ENCODE measurements at regions not wholly inside any gene's neighbourhood (a gene's known extent, or its start where the extent isn't known, plus 50 kb on each side); places are given as distances from the start of the nearest gene placed in this dataset.

- TF ChIP-seq CTCF (conservative IDR thresholded peaks at IDR 0.05; ENCODE audit: low read depth in 2 of 2) (no peak), ZNF462 (CRISPR knock-in tag; IDR thresholded peaks at IDR 0.05) (no peak), EZH2 (IDR thresholded peaks at IDR 0.05; ENCODE audit: low read depth, unreplicated experiment) (no peak)
Measured at GRCh38 chr20:41897708-41898107, 279.5 kb upstream of the CHD6 start (continued).

GRCh38 chr20:41895241-41896032 lies 277.3 kb upstream of the CHD6 start:
- Mint-ChIP-seq H3K36me3 (ENCODE audit: low read depth) (peaks cover 6% of the 10 kb centered on the region), H3K4me1 (peaks cover 2% of the 10 kb centered on the region; the same call in 2 of the 3 replicates), H3K27ac (no peak overlapping the region), H3K4me3 (no peak overlapping the region), H3K27me3 (ENCODE audit: insufficient read depth, low read depth, poor library complexity) (peaks cover 6% of the 10 kb centered on the region), H3K9me3 (peaks cover 95% of the 10 kb centered on the region)
- no peaks in the 10 kb centered on the region for H3K9me2 ChIP-seq (ENCODE audit: insufficient read depth)
- no peak overlapping the region for H3K27ac ChIP-seq (ENCODE audit: low read depth)
- H2AFZ ChIP-seq, result no peak overlapping the region
- H3K36me3 ChIP-seq (ENCODE audit: insufficient read depth), result 0 out of 2 replicates have a peak, but pooled peaks cover 2% of the 10 kb centered on the region
- ATAC-seq, result no peak
- H3K79me2 ChIP-seq (replicated peaks; ENCODE audit: insufficient read depth), result no peaks in the 10 kb centered on the region
- no peaks in the 10 kb centered on the region for H3K4me1 ChIP-seq (ENCODE audit: insufficient read depth)
- DNase-seq (ENCODE audit: low spot score), result no peak
- TF ChIP-seq EZH2 (IDR thresholded peaks at IDR 0.05; ENCODE audit: low read depth, unreplicated experiment) (no peak), ZNF331 (CRISPR knock-in tag; IDR thresholded peaks at IDR 0.05; ENCODE audit: low read depth) (no peak)
- H3K4me3 ChIP-seq, result no peak overlapping the region
- no peaks in the 10 kb centered on the region for H4K20me1 ChIP-seq (replicated peaks; ENCODE audit: insufficient read depth)
- no peaks in the 10 kb centered on the region for H3F3A ChIP-seq (replicated peaks; ENCODE audit: low read depth)
- H3K27me3 ChIP-seq (ENCODE audit: insufficient read depth), result no peaks in the 10 kb centered on the region
- no peak overlapping the region for H3K4me2 ChIP-seq
